ENCODE measurements at regions not wholly inside any gene's neighbourhood (a gene's known extent, or its start where the extent isn't known, plus 50 kb on each side); places are given as distances from the start of the nearest gene placed in this dataset.

DNA sequence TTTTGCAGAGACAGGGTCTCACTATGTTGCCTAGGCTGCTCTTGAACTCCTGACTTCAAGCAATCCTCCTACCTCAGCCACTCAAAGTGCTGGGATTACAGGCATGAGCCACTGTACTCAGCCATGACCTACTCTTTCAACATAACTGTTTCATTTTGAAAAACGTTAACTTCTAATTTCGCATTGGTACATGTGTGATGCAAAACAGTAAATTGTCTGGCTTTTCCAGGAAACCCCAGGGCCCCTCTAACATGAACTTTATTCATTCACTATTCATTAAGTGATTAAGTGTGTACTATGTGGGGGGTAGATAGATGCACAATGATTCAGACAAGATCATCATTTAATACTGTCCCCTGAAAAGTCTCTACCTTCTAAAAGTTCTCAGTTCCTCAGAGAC lies 364.9 kb downstream of the SS18 start:
- TF ChIP-seq, protein P1, sequence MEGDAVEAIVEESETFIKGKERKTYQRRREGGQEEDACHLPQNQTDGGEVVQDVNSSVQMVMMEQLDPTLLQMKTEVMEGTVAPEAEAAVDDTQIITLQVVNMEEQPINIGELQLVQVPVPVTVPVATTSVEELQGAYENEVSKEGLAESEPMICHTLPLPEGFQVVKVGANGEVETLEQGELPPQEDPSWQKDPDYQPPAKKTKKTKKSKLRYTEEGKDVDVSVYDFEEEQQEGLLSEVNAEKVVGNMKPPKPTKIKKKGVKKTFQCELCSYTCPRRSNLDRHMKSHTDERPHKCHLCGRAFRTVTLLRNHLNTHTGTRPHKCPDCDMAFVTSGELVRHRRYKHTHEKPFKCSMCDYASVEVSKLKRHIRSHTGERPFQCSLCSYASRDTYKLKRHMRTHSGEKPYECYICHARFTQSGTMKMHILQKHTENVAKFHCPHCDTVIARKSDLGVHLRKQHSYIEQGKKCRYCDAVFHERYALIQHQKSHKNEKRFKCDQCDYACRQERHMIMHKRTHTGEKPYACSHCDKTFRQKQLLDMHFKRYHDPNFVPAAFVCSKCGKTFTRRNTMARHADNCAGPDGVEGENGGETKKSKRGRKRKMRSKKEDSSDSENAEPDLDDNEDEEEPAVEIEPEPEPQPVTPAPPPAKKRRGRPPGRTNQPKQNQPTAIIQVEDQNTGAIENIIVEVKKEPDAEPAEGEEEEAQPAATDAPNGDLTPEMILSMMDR (IDR thresholded peaks at IDR 0.05; ENCODE audit: poor library complexity), result no peak
- TF ChIP-seq EZH2phosphoT487 (IDR thresholded peaks at IDR 0.05; ENCODE audit: low read depth, severe bottlenecking, unreplicated experiment) (no peak), EZH2 (IDR thresholded peaks at IDR 0.05; ENCODE audit: borderline replicate concordance) (no peak)
